ENCODE measurements at regions not wholly inside any gene's neighbourhood (a gene's known extent, or its start where the extent isn't known, plus 50 kb on each side); places are given as distances from the start of the nearest gene placed in this dataset.

- no peaks in the 10 kb centered on the region for H3K9me2 ChIP-seq (replicated peaks; ENCODE audit: control insufficient read depth, low read length)
- H3K36me3 ChIP-seq (ENCODE audit: control insufficient read depth, low read length), result no peaks in the 10 kb centered on the region
- H3K4me1 ChIP-seq (ENCODE audit: control insufficient read depth, low read length), result no peaks in the 10 kb centered on the region
- no peak overlapping the region for H3K4me3 ChIP-seq (ENCODE audit: low read length)
- TF ChIP-seq CTCF (IDR thresholded peaks at IDR 0.05; ENCODE audit: low read depth, low read length, poor library complexity, severe bottlenecking) (no peak), EZH2phosphoT487 (IDR thresholded peaks at IDR 0.05; ENCODE audit: borderline replicate concordance, low read length) (no peak)
- H3K27ac ChIP-seq (ENCODE audit: low read depth, low read length), result no peak overlapping the region
- H3K4me2 ChIP-seq (ENCODE audit: low read length), result no peak overlapping the region
- H3F3A ChIP-seq (ENCODE audit: control insufficient read depth, insufficient read depth), result no peaks in the 10 kb centered on the region
- no peaks in the 10 kb centered on the region for H3K9me3 ChIP-seq (ENCODE audit: control insufficient read depth, insufficient read depth, low read length)
- no peaks in the 10 kb centered on the region for H3K79me2 ChIP-seq (ENCODE audit: control insufficient read depth, low read length)
- H4K20me1 ChIP-seq (ENCODE audit: control insufficient read depth, insufficient read depth, low read depth, low read length), result no peaks in the 10 kb centered on the region
- no peaks in the 10 kb centered on the region for H3K27me3 ChIP-seq (ENCODE audit: control insufficient read depth, low read length)
These were observed 559.7 kb upstream of the MGMT start for GRCh38 chr10:128907155-128907941.

GRCh38 chr10:128908099-128908498, 558.9 kb upstream of the MGMT start:
- Histone ChIP-seq H3F3A (ENCODE audit: control insufficient read depth, insufficient read depth) (no peaks in the 10 kb centered on the region), H3K4me3 (ENCODE audit: low read length) (no peak overlapping the region), H4K20me1 (ENCODE audit: control insufficient read depth, insufficient read depth, low read depth, low read length) (no peaks in the 10 kb centered on the region), H3K9me3 (ENCODE audit: control insufficient read depth, insufficient read depth, low read length) (no peaks in the 10 kb centered on the region), H3K4me2 (ENCODE audit: low read length) (no peak overlapping the region), H3K4me1 (ENCODE audit: control insufficient read depth, low read length) (no peaks in the 10 kb centered on the region), H3K9me2 (replicated peaks; ENCODE audit: control insufficient read depth, low read length) (no peaks in the 10 kb centered on the region), H3K36me3 (ENCODE audit: control insufficient read depth, low read length) (no peaks in the 10 kb centered on the region), H3K27me3 (ENCODE audit: control insufficient read depth, low read length) (no peaks in the 10 kb centered on the region), H3K27ac (ENCODE audit: low read depth, low read length) (no peak overlapping the region), H3K79me2 (ENCODE audit: control insufficient read depth, low read length) (no peaks in the 10 kb centered on the region)
- TF ChIP-seq CTCF (IDR thresholded peaks at IDR 0.05; ENCODE audit: low read depth, low read length, poor library complexity, severe bottlenecking) (no peak), EZH2phosphoT487 (IDR thresholded peaks at IDR 0.05; ENCODE audit: borderline replicate concordance, low read length) (no peak)

- Histone ChIP-seq H3K4me2 (ENCODE audit: low read length) (no peak overlapping the region), H3K36me3 (ENCODE audit: control insufficient read depth, low read length) (no peaks in the 10 kb centered on the region), H3K79me2 (ENCODE audit: control insufficient read depth, low read length) (no peaks in the 10 kb centered on the region), H4K20me1 (ENCODE audit: control insufficient read depth, insufficient read depth, low read depth, low read length) (no peaks in the 10 kb centered on the region), H3K27ac (ENCODE audit: low read depth, low read length) (no peak overlapping the region), H3K9me2 (replicated peaks; ENCODE audit: control insufficient read depth, low read length) (no peaks in the 10 kb centered on the region), H3K27me3 (ENCODE audit: control insufficient read depth, low read length) (no peaks in the 10 kb centered on the region), H3K4me1 (ENCODE audit: control insufficient read depth, low read length) (no peaks in the 10 kb centered on the region), H3F3A (ENCODE audit: control insufficient read depth, insufficient read depth) (no peaks in the 10 kb centered on the region), H3K9me3 (ENCODE audit: control insufficient read depth, insufficient read depth, low read length) (no peaks in the 10 kb centered on the region), H3K4me3 (ENCODE audit: low read length) (no peak overlapping the region)
- no peak for TF ChIP-seq CTCF (IDR thresholded peaks at IDR 0.05; ENCODE audit: low read depth, low read length, poor library complexity, severe bottlenecking)
- TF ChIP-seq EZH2phosphoT487 (IDR thresholded peaks at IDR 0.05; ENCODE audit: borderline replicate concordance, low read length), result no peak
These were observed 558.5 kb upstream of the MGMT start for GRCh38 chr10:128908499-128908898.

Measured in DOHH2 (cell line).